Activated CD4-positive, alpha-beta T cell treated with anti-CD3 and anti-CD28 coated beads for 24 hours (primary cell): ENCODE measurements at regions not wholly inside any gene's neighbourhood (a gene's known extent, or its start where the extent isn't known, plus 50 kb on each side); places are given as distances from the start of the nearest gene placed in this dataset.
"Not testable (repeated sequence)": the region's sequence is repeated elsewhere in the genome, so short reads cannot be mapped to it uniquely, and the experiment has no call there.

Experiments used
- DNase-seq, 2 donors: peaks; one replicate each; pipeline ENCODE4 v3.0.0-alpha.2; 2020; ENCODE audit warnings: low read depth in 2 of 2

GRCh38 chr7:51455948-51456347 lies 139.3 kb upstream of the COBL start:
- no peak for DNase-seq

DNA sequence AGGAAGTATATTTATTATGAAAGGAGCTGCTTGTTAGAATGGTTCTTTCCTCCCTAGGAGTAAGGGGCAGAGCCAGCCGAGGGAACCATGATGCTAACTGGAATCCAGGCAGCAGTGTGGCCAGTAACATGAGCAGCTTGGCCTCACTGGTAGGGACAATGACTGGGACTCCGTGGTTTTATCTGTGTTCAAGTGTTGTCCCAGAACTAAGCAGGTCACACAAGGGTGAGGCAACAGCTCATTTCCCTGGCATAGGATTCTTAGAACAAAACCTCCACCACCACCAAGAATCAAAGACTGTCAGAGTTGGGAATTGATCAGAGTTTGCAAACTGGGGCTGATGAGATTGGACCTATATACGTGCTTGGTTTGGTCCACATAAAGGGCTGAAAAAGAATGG lies 138.9 kb upstream of the COBL start:
- no peak for DNase-seq

- no peak for DNase-seq
Measured at GRCh38 chr7:51455086-51455485, 138.5 kb upstream of the COBL start.

GRCh38 chr7:51452694-51453093 lies 136.1 kb upstream of the COBL start:
- DNase-seq, result no peak

DNA sequence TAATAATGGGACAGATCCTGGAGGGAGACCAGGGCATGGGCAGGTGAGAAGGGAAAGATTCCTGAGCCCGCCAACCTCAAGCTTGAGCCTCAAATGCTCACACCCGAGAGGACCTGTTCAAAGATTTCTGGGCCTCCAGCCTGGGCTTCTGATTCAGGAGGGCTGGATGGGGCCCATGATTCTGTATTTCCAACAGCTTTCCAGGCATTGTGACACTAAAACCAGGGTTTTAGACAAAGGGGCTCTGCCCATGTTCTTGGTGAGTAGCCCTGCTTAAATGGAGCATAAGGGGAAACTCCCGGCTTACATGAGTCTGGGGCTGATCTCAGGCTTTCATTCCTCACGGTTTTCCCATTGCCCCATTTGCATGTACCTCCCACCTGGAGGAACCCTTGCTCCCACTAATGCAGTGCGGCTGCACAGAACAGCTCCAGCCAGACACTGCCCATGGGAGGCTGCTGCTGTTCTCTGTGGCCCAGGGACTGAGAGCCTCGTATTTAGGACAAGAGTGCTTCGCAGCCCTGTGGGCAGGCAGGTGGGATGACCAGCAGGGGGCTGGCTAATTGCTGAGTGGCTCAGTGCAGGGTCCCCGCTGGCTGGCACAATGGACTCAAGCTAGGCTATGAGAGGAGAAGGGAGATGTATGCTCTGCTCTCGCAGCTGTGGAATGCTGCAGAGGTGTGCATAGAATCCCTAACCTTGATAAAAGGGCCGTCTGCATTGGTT lies 135.3 kb upstream of the COBL start:
- DNase-seq, result no peak

- DNase-seq, result no peak
Measured at GRCh38 chr7:51450541-51450940, 133.9 kb upstream of the COBL start.

DNA sequence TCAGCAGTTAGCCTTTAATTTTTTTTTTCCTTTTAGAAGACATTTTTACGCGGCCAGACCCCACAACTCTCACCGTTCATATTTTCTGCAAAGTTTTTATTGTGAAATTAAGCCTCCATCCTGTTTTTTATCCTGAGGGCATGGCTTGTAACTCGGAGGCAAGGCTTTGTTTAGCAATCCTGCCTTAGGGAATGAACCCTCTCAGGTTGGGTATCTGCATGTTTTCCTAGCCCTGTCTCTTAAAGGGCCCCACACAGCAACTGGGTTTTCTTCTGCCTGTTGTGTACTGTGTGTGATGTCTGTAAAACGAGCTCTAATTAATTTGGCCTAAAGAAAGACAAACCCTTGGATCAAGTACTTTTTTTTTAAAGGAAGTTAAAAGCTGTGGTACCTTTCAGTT lies 130.2 kb upstream of the COBL start:
- no peak for DNase-seq

DNA sequence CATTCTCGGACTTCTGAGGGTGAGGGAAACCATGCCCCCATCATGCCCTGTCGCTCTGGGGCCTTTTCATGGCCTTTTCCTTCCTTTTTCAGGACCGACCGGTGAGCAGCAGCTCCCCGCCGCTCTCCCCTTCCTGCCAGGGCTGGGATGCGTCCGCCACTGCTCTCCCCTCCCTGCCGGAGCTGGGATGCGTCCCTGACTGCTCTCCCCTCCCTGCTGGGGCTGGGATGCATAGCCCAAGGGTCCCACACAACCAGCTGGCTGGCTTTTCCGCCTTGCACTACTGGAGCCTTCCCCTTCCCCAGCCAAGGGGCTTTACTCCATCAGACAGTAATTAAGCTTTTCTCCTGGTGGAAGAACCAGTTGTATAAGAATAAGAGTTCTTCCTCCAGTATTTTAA lies 129.7 kb upstream of the COBL start:
- no peak for DNase-seq

GRCh38 chr7:51444936-51445335 lies 128.3 kb upstream of the COBL start:
- DNase-seq, result no peak

DNA sequence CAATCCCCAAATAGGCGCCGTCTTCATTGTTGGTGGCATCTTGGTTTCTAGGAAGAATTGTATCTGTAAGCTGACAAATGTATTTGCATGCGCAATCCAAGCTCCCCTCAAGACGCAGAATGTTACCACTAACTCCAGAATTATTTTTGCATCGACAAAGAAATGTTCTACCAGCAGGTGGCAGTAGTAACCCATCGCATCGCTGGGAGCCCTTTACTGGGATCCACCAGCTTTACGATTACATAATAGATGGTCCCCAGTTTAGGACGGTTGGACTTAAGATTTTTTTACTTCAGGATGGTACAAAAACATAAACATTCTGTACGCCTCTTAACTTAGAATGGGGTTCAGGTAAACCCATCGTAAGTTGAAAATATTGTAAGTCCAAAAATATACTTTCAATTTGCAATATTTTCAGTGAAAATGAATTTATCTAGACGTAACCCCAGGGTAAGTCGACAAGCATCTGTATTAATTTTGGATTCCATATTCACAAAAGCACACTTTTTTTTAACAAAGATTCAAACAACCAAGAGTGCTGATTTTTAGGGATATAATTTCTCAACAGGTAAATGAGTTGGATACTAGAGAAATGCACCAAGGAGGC lies 114.0 kb upstream of the COBL start:
- peak; percentile 18 to 34 for DNase-seq

DNA sequence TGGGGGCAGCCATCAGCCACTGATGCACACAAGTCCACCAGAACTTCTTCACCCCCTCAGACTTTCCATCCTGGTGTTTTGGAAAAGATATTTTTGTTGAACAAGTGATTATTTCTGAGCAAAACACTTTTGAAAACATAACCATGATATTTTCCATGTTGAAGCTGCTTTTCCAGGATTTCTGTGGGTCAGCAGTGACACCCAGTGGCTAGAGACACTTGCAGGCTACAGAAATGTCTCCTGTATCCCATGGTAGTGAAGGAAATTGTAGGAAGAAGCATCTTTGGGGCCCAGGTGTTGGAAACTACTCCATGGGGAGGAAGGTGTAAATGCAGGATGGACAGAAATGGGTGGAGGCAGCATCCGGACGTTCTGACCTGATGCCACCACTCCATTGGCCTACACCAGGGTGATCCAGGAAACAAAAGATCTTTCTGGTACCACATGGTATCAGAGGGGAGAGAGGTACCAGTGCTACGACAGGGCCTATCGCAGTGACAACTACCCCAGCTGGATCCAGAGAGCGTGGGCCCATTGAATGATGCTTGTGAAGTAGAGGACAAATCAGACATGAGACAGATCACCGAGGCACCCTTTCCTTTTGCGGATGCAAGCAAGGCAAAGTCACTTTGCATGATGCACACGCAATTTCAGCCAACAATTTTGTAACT lies 111.7 kb upstream of the COBL start:
- no peak for DNase-seq

GRCh38 chr7:51426163-51426562 lies 109.6 kb upstream of the COBL start:
- DNase-seq, result no peak

DNA sequence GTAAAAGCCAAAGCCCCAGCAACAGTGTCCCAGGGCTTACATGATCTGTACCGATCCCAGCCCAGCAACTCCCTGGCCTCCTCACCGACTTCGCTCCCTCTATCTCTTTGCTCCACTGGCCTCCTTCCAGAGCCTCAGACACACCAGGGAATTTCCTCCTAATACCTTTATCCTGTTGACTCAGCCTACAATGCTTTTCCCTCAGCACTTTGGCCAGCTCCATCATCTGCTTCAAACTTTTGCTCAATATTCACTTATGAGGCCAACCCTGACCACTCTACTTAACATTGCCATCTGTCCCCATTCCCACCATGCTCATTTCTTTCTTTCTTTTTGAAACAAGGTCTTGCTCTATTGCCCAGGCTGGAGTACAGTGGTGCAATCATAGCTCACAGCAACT lies 93.3 kb upstream of the COBL start:
- DNase-seq, result not testable (repeated sequence)

- not testable (repeated sequence) for DNase-seq
Measured at GRCh38 chr7:51397608-51398007, 81.0 kb upstream of the COBL start.

DNA sequence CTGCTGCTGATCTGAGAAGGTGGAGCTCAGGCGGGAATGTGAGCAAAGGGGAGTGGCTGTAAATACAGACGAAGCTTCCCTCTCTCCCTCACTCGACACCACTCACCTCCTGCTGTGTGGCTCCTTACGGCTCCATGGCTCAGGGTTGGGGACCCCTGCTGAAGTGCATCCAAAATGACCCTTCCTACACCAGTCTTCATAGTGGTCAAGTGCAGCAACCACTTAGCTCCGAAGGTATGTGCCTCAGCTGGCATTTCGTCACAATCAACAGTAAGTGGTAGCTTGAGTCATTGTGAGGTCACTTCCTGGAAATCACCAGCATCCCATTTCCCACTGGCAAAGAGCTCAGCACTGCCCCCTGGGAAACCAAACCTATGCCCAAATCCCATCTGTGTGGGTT lies 76.4 kb upstream of the COBL start:
- DNase-seq, result not testable (repeated sequence)

- not testable (repeated sequence) for DNase-seq
Measured at GRCh38 chr7:51389952-51390351, 73.3 kb upstream of the COBL start.

- DNase-seq, result not testable (repeated sequence)
Measured at GRCh38 chr7:51389216-51389812, 72.7 kb upstream of the COBL start.

GRCh38 chr7:51388241-51388640 lies 71.6 kb upstream of the COBL start:
- DNase-seq, result not testable (repeated sequence)

DNA sequence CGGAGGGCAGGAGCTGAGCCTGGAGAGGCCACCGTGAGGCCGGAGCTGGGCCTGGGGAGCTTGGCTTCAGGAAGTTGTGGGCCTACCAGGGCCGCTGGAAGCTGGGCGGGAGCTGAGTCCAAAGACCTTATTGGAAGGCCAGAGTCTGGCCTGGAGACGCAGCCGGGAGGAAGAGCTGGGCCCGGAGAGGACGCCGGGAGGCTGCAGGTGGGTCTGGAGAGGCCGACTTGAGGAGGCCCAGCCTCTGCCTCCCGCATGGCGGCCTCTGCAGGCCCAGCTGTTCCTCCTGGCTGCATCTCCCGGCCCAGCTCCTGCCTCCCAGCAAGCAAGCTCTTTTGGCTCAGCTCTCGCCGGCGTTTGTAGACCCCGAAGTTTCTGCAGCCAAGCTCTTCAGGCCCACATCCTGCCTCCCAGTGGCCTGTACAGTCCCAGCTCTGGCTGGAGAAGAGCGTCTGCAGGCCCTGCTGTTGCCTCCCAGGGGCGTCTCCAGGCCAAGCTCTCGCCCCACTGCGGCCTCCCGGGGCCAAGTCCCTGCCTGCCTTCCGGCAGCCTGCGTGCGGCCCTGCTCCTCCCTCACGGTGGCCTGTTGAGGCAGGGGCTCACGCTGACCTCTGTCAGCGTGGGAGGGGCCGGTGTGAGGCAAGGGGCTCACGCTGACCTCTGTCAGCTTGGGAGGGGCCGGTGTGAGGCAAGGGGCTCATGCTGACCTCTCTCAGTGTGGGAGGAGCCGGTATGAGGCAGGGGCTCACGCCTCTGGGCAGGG lies 70.4 kb upstream of the COBL start:
- DNase-seq, result not testable (repeated sequence)

- not testable (repeated sequence) for DNase-seq
Measured at GRCh38 chr7:51386184-51386583, 69.6 kb upstream of the COBL start.

DNA sequence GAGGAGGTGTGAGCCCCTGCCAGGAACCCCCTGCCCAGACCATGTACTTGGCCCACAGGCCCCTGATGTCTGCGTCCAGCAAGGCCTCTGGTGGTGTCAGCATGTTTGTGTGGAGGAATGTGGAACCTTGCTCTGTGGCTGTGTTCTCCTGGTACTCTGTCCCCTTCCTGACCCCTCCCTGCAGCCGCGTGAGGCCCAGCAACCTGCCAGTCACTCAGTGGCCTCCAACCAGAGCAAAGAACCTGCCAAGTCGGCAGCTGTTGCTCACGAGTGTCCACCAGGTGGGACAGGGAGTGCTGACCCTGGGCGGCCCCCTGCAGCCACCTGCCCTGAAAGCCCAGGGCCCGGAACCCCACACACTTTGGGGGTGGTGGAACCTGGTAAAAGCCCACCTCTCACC lies 65.6 kb upstream of the COBL start:
- DNase-seq, result not testable (repeated sequence)
